ENCODE measurements at regions not wholly inside any gene's neighbourhood (a gene's known extent, or its start where the extent isn't known, plus 50 kb on each side); places are given as distances from the start of the nearest gene placed in this dataset.

DNA sequence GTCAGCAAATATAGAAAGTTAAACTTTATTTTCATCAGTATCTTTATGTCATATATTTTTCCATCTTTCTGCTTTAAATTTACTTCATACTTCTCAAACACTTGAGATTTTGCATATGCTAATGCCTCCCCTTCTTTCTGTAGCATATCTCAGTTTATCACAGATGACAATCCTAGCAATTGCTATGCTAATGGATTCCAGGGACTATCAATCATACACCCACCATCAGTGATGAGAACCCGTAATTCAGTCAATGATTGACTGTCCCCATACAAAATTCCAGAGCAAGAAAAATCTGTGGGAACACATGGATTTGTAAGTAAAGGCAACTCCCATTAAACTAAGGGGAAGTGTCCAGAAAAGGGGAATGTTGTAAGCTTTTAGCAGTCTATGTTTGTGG is 432.4 kb upstream of the SEMA3D start:
- TF ChIP-seq CTCF (IDR thresholded peaks at IDR 0.05; ENCODE audit: low read length): no peak
- no peak for TF ChIP-seq EZH2 (IDR thresholded peaks at IDR 0.05; ENCODE audit: borderline replicate concordance, low read length)

All from OCI-LY1 (cell line).